ENCODE measurements at regions not wholly inside any gene's neighbourhood (a gene's known extent, or its start where the extent isn't known, plus 50 kb on each side); places are given as distances from the start of the nearest gene placed in this dataset.

GRCh38 chr4:178453057-178453456, 1010.8 kb upstream of the AGA start:
- H3K4me3 ChIP-seq (ENCODE audit: low read depth, low read length), result no peak overlapping the region
- TF ChIP-seq CTCF (conservative IDR thresholded peaks at IDR 0.05; ENCODE audit: low read depth, low read length), result no peak

GRCh38 chr4:178457286-178457685, 1015.0 kb upstream of the AGA start:
- no peak overlapping the region for H3K4me3 ChIP-seq (ENCODE audit: low read depth, low read length)
- no peak for TF ChIP-seq CTCF (conservative IDR thresholded peaks at IDR 0.05; ENCODE audit: low read depth, low read length)
- DNase-seq (ENCODE audit: low read depth), result no peak

More at GRCh38 chr4:178453057-178453456, 1010.8 kb upstream of the AGA start:
- no peak for DNase-seq (ENCODE audit: low read depth)

GRCh38 chr4:178462710-178463109, 1020.5 kb upstream of the AGA start:
- no peak for DNase-seq (ENCODE audit: low read depth)
- TF ChIP-seq CTCF (conservative IDR thresholded peaks at IDR 0.05; ENCODE audit: low read depth, low read length), result no peak
- no peak overlapping the region for H3K4me3 ChIP-seq (ENCODE audit: low read depth, low read length)

GRCh38 chr4:178463747-178464146, 1021.5 kb upstream of the AGA start:
- no peak for TF ChIP-seq CTCF (conservative IDR thresholded peaks at IDR 0.05; ENCODE audit: low read depth, low read length)
- DNase-seq (ENCODE audit: low read depth), result no peak
- no peak overlapping the region for H3K4me3 ChIP-seq (ENCODE audit: low read depth, low read length)

- TF ChIP-seq CTCF (conservative IDR thresholded peaks at IDR 0.05; ENCODE audit: low read depth, low read length), result no peak
- no peak overlapping the region for H3K4me3 ChIP-seq (ENCODE audit: low read depth, low read length)
- DNase-seq (ENCODE audit: low read depth), result no peak
Measured at GRCh38 chr4:178470996-178471784, 1029.0 kb upstream of the AGA start.

- no peak overlapping the region for H3K4me3 ChIP-seq (ENCODE audit: low read depth, low read length)
- DNase-seq (ENCODE audit: low read depth), result no peak
- TF ChIP-seq CTCF (conservative IDR thresholded peaks at IDR 0.05; ENCODE audit: low read depth, low read length), result no peak
Measured at GRCh38 chr4:178471994-178472393, 1029.8 kb upstream of the AGA start.

GRCh38 chr4:178480105-178480504, 1037.9 kb upstream of the AGA start:
- TF ChIP-seq CTCF (conservative IDR thresholded peaks at IDR 0.05; ENCODE audit: low read depth, low read length), result no peak
- DNase-seq (ENCODE audit: low read depth), result no peak

More at GRCh38 chr4:178480105-178480504, 1037.9 kb upstream of the AGA start:
- H3K4me3 ChIP-seq (ENCODE audit: low read depth, low read length), result no peak overlapping the region

Data from epithelial cell of proximal tubule (primary cell).